HEK293 (cell line): ENCODE measurements at regions not wholly inside any gene's neighbourhood (a gene's known extent, or its start where the extent isn't known, plus 50 kb on each side); places are given as distances from the start of the nearest gene placed in this dataset.

Experiments used
- CTCF ChIA-PET: fragments of 350-600 bp; formaldehyde crosslinking; extraction: SDS; loops from one replicate; lab custom pipeline; 2021; ENCODE audit warnings: antibody characterized with exemption; lab: Yijun Ruan, JAX
- POLR2A ChIA-PET: fragments of 300-600 bp; formaldehyde crosslinking; extraction: SDS; loops from one replicate; lab custom pipeline; 2020; ENCODE audit warnings: antibody characterized with exemption, inconsistent platforms; lab: Yijun Ruan, JAX
- H3K27ac ChIP-seq: fragments of 200-500 bp; sonication (Bioruptor generic); 2 replicates; pipeline ENCODE4 v1.5.1; 2014; ENCODE audit warnings: low read depth, low read length, control low read depth, inconsistent platforms; ENCODE audit errors: extremely low read depth
- H3K36me3 ChIP-seq, 2 experiments: fragments of 200-500 bp in 1 of 2; sonication (Bioruptor generic) in 1 of 2; 1 replicate in 1 of 2; 2 replicates in 1 of 2; pipeline ENCODE4 v1.5.1; 2014 to 2017; ENCODE audit warnings: inconsistent platforms in 2 of 2, low read length in 2 of 2; ENCODE audit not compliant: control insufficient read depth in 2 of 2, insufficient read depth in 1 of 2
- H3K4me1 ChIP-seq: fragments of 200-500 bp; sonication (Bioruptor generic); 2 replicates; pipeline ENCODE4 v1.5.1; 2014; ENCODE audit warnings: mild to moderate bottlenecking, low read length, inconsistent platforms; ENCODE audit not compliant: control insufficient read depth, insufficient read depth
- H3K4me3 ChIP-seq: 2 replicates; pipeline ENCODE4 v1.5.1; 2011; ENCODE audit warnings: low read depth, mild to moderate bottlenecking, control low read depth, low read length, moderate library complexity
- H3K9me3 ChIP-seq: fragments of 200-500 bp; sonication (Bioruptor generic); 2 replicates; pipeline ENCODE4 v1.5.1; 2014; ENCODE audit warnings: low read depth, low read length, inconsistent platforms; ENCODE audit not compliant: control insufficient read depth, insufficient read depth
- BCL11B ChIP-seq: fragments of 450-650 bp; formaldehyde crosslinking; IDR thresholded peaks from 2 replicates; pipeline ENCODE4 v1.5.1; 2016; ENCODE audit warnings: low read depth, missing biosample characterization, missing genetic modification characterization
- GLI4 ChIP-seq: fragments of 450-650 bp; formaldehyde crosslinking; IDR thresholded peaks from 2 replicates; pipeline ENCODE4 v1.5.1; 2016; ENCODE audit warnings: missing biosample characterization, missing genetic modification characterization
- GLIS1 ChIP-seq: fragments of 450-650 bp; formaldehyde crosslinking; IDR thresholded peaks from 2 replicates; pipeline ENCODE4 v1.5.1; 2016; ENCODE audit warnings: missing biosample characterization, missing genetic modification characterization
- GLIS2 ChIP-seq: fragments of 450-650 bp; formaldehyde crosslinking; IDR thresholded peaks from 2 replicates; pipeline ENCODE4 v1.5.1; 2016; ENCODE audit warnings: missing biosample characterization, missing genetic modification characterization
- KLF1 ChIP-seq: fragments of 450-650 bp; formaldehyde crosslinking; IDR thresholded peaks from 2 replicates; pipeline ENCODE4 v1.5.1; 2016; ENCODE audit warnings: missing biosample characterization, missing genetic modification characterization
- KLF9 ChIP-seq: fragments of 450-650 bp; formaldehyde crosslinking; IDR thresholded peaks from 2 replicates; pipeline ENCODE4 v1.5.1; 2016; ENCODE audit warnings: missing biosample characterization, missing genetic modification characterization, low read depth
- ZBTB17 ChIP-seq: fragments of 450-650 bp; formaldehyde crosslinking; IDR thresholded peaks from 2 replicates; pipeline ENCODE4 v1.5.1; 2016; ENCODE audit warnings: missing biosample characterization, missing genetic modification characterization
- ZNF112 ChIP-seq: fragments of 450-650 bp; formaldehyde crosslinking; IDR thresholded peaks from 2 replicates; pipeline ENCODE4 v1.5.0; 2017; ENCODE audit warnings: missing biosample characterization, missing genetic modification characterization
- ZNF184 ChIP-seq: fragments of 450-650 bp; IDR thresholded peaks from 2 replicates; pipeline ENCODE4 v1.5.1; 2018; ENCODE audit warnings: missing biosample characterization, mild to moderate bottlenecking, missing genetic modification characterization
- ZNF335 ChIP-seq: fragments of 450-650 bp; formaldehyde crosslinking; conservative IDR thresholded peaks from 2 replicates; pipeline ENCODE4 v1.5.1; 2016; ENCODE audit warnings: missing biosample characterization, missing genetic modification characterization
- ZNF513 ChIP-seq: fragments of 450-650 bp; IDR thresholded peaks from 2 replicates; pipeline ENCODE4 v1.5.1; 2018; ENCODE audit warnings: missing biosample characterization, missing genetic modification characterization
- ZNF521 ChIP-seq: fragments of 450-650 bp; formaldehyde crosslinking; IDR thresholded peaks from 2 replicates; pipeline ENCODE4 v1.5.1; 2017; ENCODE audit warnings: missing biosample characterization, mild to moderate bottlenecking, missing genetic modification characterization
- ZNF529 ChIP-seq: fragments of 450-650 bp; formaldehyde crosslinking; IDR thresholded peaks from 2 replicates; pipeline ENCODE4 v1.5.1; 2017; ENCODE audit warnings: missing genetic modification characterization, missing biosample characterization; ENCODE audit not compliant: insufficient replicate concordance
- ZNF660 ChIP-seq: fragments of 450-650 bp; IDR thresholded peaks from 2 replicates; pipeline ENCODE4 v1.5.1; 2018; ENCODE audit warnings: missing biosample characterization, mild to moderate bottlenecking, missing genetic modification characterization
- ZNF677 ChIP-seq: fragments of 450-650 bp; IDR thresholded peaks from 2 replicates; pipeline ENCODE4 v1.5.0; 2018; ENCODE audit warnings: missing biosample characterization, mild to moderate bottlenecking, missing genetic modification characterization, moderate library complexity
- TF ChIP-seq, protein P1 (sequence below): fragments of 450-650 bp; formaldehyde crosslinking; IDR thresholded peaks from 2 replicates; pipeline ENCODE4 v1.5.1; 2017; ENCODE audit warnings: missing biosample characterization, missing genetic modification characterization
- TF ChIP-seq, protein P2 (sequence below): fragments of 450-650 bp; formaldehyde crosslinking; IDR thresholded peaks from 2 replicates; pipeline ENCODE4 v1.5.1; 2017; ENCODE audit warnings: missing biosample characterization, missing genetic modification characterization

GRCh38 chr5:71828291-71829040 lies 109.4 kb downstream of the CARTPT start:
- peaks cover 3% of the 10 kb centered on the region; the same call in 1 of the 2 replicates for H3K4me1 ChIP-seq
- H3K36me3 ChIP-seq, result no peaks in the 10 kb centered on the region
- TF ChIP-seq KLF1, result no peak
- no peak for TF ChIP-seq GLIS2 (tag by site-specific recombination)
- no peak for TF ChIP-seq ZNF677
- TF ChIP-seq ZNF112 (tag by site-specific recombination), result no peak
- TF ChIP-seq, all 188 proteins: peak for 0
- CTCF ChIA-PET, result no interaction called here
- POLR2A ChIA-PET, result no interaction called here
- Histone ChIP-seq H3K27ac (no peak overlapping the region), H3K9me3 (no peaks in the 10 kb centered on the region; the same call in 1 of the 2 replicates), H3K4me3 (no peak overlapping the region)

DNA sequence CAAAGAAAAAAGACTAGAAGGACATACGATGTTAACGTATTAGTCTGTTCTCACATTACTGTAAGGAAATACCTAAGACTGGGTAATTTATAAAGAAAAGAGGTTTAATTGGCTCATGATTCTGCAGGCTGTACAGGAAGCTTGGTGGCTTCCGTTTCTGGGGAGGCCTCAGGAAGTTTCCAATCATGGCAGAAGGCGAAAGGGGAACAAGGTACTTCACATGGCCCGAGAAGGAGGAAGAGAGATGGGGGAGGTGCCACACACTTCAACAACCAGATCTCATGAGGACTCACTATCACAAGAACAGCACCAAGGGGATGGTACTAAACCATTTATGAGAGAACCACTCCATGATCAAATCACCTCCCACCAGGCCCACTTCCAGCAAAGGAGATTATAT lies 110.1 kb downstream of the CARTPT start:
- H3K4me1 ChIP-seq, result peaks cover 3% of the 10 kb centered on the region; the same call in 1 of the 2 replicates
- no peak overlapping the region for H3K27ac ChIP-seq
- POLR2A ChIA-PET, result no interaction called here
- CTCF ChIA-PET, result no interaction called here
- no peak overlapping the region for H3K4me3 ChIP-seq
- H3K9me3 ChIP-seq, result no peaks in the 10 kb centered on the region; the same call in 1 of the 2 replicates
- no peaks in the 10 kb centered on the region for H3K36me3 ChIP-seq
- TF ChIP-seq KLF9 (tag by site-specific recombination), result no peak

GRCh38 chr5:71830681-71831539 lies 111.8 kb downstream of the CARTPT start:
- H3K4me3 ChIP-seq, result no peak overlapping the region
- H3K36me3 ChIP-seq, result no peaks in the 10 kb centered on the region
- H3K9me3 ChIP-seq, result no peaks in the 10 kb centered on the region; the same call in 1 of the 2 replicates
- no peak overlapping the region for H3K27ac ChIP-seq
- CTCF ChIA-PET, result interaction anchor here (1.0 kb wide), 2 partner anchors 48 to 57 kb away, joined by 3 to 4 read pairs; no protein-coding TSS in a partner anchor
- H3K4me1 ChIP-seq, result peaks cover 3% of the 10 kb centered on the region; the same call in 1 of the 2 replicates
- POLR2A ChIA-PET, result no interaction called here
- TF ChIP-seq BCL11B (tag by site-specific recombination) (no peak), ZNF335 (tag by site-specific recombination) (peak; percentile 73), ZBTB17 (tag by site-specific recombination) (0 out of 2 replicates have a peak, but pooled peaks have one; percentile 4), ZNF521 (tag by site-specific recombination) (no peak), ZNF184 (0 out of 2 replicates have a peak, but pooled peaks have one; percentile 47), ZNF529 (no peak), GLI4 (tag by site-specific recombination) (no peak), ZNF660 (tag by site-specific recombination) (peak; percentile 100), ZNF513 (tag by site-specific recombination) (no peak), GLIS1 (tag by site-specific recombination) (peak; percentile 14; the same call in 1 of the 2 replicates)
- TF ChIP-seq, protein P1, sequence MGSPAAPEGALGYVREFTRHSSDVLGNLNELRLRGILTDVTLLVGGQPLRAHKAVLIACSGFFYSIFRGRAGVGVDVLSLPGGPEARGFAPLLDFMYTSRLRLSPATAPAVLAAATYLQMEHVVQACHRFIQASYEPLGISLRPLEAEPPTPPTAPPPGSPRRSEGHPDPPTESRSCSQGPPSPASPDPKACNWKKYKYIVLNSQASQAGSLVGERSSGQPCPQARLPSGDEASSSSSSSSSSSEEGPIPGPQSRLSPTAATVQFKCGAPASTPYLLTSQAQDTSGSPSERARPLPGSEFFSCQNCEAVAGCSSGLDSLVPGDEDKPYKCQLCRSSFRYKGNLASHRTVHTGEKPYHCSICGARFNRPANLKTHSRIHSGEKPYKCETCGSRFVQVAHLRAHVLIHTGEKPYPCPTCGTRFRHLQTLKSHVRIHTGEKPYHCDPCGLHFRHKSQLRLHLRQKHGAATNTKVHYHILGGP (tag by site-specific recombination), result peak; percentile 84
- TF ChIP-seq, protein P2, sequence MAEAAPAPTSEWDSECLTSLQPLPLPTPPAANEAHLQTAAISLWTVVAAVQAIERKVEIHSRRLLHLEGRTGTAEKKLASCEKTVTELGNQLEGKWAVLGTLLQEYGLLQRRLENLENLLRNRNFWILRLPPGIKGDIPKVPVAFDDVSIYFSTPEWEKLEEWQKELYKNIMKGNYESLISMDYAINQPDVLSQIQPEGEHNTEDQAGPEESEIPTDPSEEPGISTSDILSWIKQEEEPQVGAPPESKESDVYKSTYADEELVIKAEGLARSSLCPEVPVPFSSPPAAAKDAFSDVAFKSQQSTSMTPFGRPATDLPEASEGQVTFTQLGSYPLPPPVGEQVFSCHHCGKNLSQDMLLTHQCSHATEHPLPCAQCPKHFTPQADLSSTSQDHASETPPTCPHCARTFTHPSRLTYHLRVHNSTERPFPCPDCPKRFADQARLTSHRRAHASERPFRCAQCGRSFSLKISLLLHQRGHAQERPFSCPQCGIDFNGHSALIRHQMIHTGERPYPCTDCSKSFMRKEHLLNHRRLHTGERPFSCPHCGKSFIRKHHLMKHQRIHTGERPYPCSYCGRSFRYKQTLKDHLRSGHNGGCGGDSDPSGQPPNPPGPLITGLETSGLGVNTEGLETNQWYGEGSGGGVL (tag by site-specific recombination), result no peak
